K562 (cell line): ENCODE measurements at regions not wholly inside any gene's neighbourhood (a gene's known extent, or its start where the extent isn't known, plus 50 kb on each side); places are given as distances from the start of the nearest gene placed in this dataset.
A peak's percentile ranks its signal among the peaks of the same experiment; 100 is the strongest.

ENCODE experiments used
- ATAC-seq: fragments of 200-7000 bp; cut with Tn5 transposase; 3 replicates; pipeline ENCODE4 v1.9.1; 2020; ENCODE audit warnings: moderate library complexity
- BruUV-seq: library from RNA; stranded (reverse); fragments of 400-500 nt; replicated peaks from 2 replicates; lab custom pipeline; 2021; lab: Mats Ljungman, UMichigan
- CTCF ChIA-PET: fragments of 300-600 bp; formaldehyde crosslinking; extraction: SDS; loops from one replicate; lab custom pipeline; 2021; ENCODE audit warnings: low intra/inter-chr PET ratio; lab: Yijun Ruan, JAX
- POLR2A ChIA-PET: fragments of 300-600, 350-650 bp; sonication (Branson Sonifier 250); formaldehyde crosslinking; extraction: SDS; loops from one replicate; lab custom pipeline; 2021; ENCODE audit warnings: antibody characterized with exemption, inconsistent platforms; lab: Yijun Ruan, JAX
- DNase-seq, 4 experiments: peaks; one replicate each; pipeline versions ENCODE4 v3.0.0 to v3.0.0-alpha.2; 2011 to 2018; ENCODE audit warnings: low spot score in 3 of 4, mixed read lengths in 3 of 4; ENCODE audit errors: extremely low read depth in 1 of 4
- FAIRE-seq: peaks from 2 replicates; lab custom pipeline; 2011; peaks lifted over from hg19 to GRCh38; lab: Jason Lieb, UNC
- H2AFZ ChIP-seq: 2 replicates; pipeline ENCODE4 v1.6.0; 2011; ENCODE audit warnings: low read depth, low read length, control low read depth, inconsistent platforms
- H3K27ac ChIP-seq: fragments of 200-600 bp; 3 replicates; pipeline ENCODE4 v1.8.0; 2011; ENCODE audit warnings: low read depth, mild to moderate bottlenecking, control low read depth, inconsistent platforms, low read length, moderate library complexity, mixed read lengths; ENCODE audit errors: extremely low read depth
- H3K27me3 ChIP-seq, 2 experiments: fragments of 300-600 bp in 1 of 2; 2 replicates in 1 of 2; 3 replicates in 1 of 2; pipeline versions ENCODE4 v1.6.0 to v1.8.0; 2011; ENCODE audit warnings: inconsistent platforms in 2 of 2, low read length in 2 of 2, mild to moderate bottlenecking in 1 of 2, mixed read lengths in 1 of 2, moderate library complexity in 1 of 2; ENCODE audit not compliant: control insufficient read depth in 2 of 2, insufficient read depth in 2 of 2
- H3K36me3 ChIP-seq: fragments of 300-600 bp; 3 replicates; pipeline ENCODE4 v1.8.0; 2011; ENCODE audit warnings: mild to moderate bottlenecking, low read length, inconsistent platforms; ENCODE audit not compliant: control insufficient read depth, insufficient read depth
- H3K4me1 ChIP-seq, 2 experiments: fragments of 200-600 bp in 1 of 2; replicated peaks in 1 of 2; 2 replicates in 1 of 2; 3 replicates in 1 of 2; pipeline versions ENCODE4 v1.5.1 to v1.8.0; 2011; ENCODE audit warnings: inconsistent platforms in 2 of 2, low read length in 2 of 2, mild to moderate bottlenecking in 1 of 2, mixed read lengths in 1 of 2, moderate library complexity in 1 of 2; ENCODE audit not compliant: control insufficient read depth in 2 of 2, insufficient read depth in 2 of 2
- H3K4me2 ChIP-seq: 2 replicates; pipeline ENCODE4 v1.6.1; 2011; ENCODE audit warnings: low read length, control low read depth, inconsistent platforms, mixed read lengths; ENCODE audit not compliant: insufficient read depth
- H3K4me3 ChIP-seq: fragments of 200-600 bp; sonication (generic), shearing (Covaris generic); 2 replicates; pipeline ENCODE4 v1.5.1; 2016; ENCODE audit warnings: control low read depth, inconsistent platforms
- H3K79me2 ChIP-seq: fragments of 200-600 bp; 3 replicates; pipeline ENCODE4 v1.8.0; 2011; ENCODE audit warnings: low read length, inconsistent platforms; ENCODE audit not compliant: control insufficient read depth, insufficient read depth
- H3K9ac ChIP-seq, 2 experiments: 2 replicates each; pipeline versions ENCODE4 v1.6.0 to v1.6.1; 2011; ENCODE audit warnings: low read depth in 2 of 2, low read length in 2 of 2, control low read depth in 1 of 2, inconsistent platforms in 1 of 2, mild to moderate bottlenecking in 1 of 2, mixed read lengths in 1 of 2; ENCODE audit not compliant: insufficient read depth in 1 of 2
- H3K9me1 ChIP-seq: one replicate; pipeline ENCODE4 v1.6.0; 2011; ENCODE audit warnings: inconsistent platforms, mild to moderate bottlenecking, low read length, moderate library complexity; ENCODE audit not compliant: control insufficient read depth, insufficient read depth
- H3K9me3 ChIP-seq: replicated peaks from 2 replicates; pipeline ENCODE4 v1.5.1; 2011; ENCODE audit warnings: low read depth, low read length, inconsistent platforms; ENCODE audit not compliant: control insufficient read depth, insufficient read depth
- H4K20me1 ChIP-seq: replicated peaks from 2 replicates; pipeline ENCODE4 v1.6.1; 2011; ENCODE audit warnings: low read length, inconsistent platforms, mixed read lengths; ENCODE audit not compliant: control insufficient read depth, insufficient read depth
- FOXK1 ChIP-seq: sonication (generic); formaldehyde crosslinking; IDR thresholded peaks from 2 replicates; pipeline ENCODE4 v1.8.0; 2022; ENCODE audit warnings: missing genetic modification reagents, mild to moderate bottlenecking, borderline replicate concordance
- HLTF ChIP-seq: fragments of 450-650 bp; IDR thresholded peaks from 2 replicates; pipeline ENCODE4 v1.6.1; 2016
- WGBS: fragments of 100-300 bp; shearing (Covaris generic); methylation state at CpG from one replicate; pipeline ENCODE4 v1.1.6; 2016; ENCODE audit warnings: low coverage, mixed read lengths; ENCODE audit not compliant: insufficient coverage; ENCODE audit errors: missing lambda C conversion rate; 5-methylcytosine and 5-hydroxymethylcytosine counted together
- in situ Hi-C: fragments of 300-500 bp; cut with MboI; formaldehyde crosslinking; loops from 4 replicates; pipeline ENCODE4 v1.15.0; 2018; ENCODE audit warnings: inconsistent platforms, mixed read lengths
- intact Hi-C: fragments of 100-400 bp; cut with micrococcal nuclease; formaldehyde crosslinking; loops from 2 replicates; pipeline ENCODE4 v1.14.2; 2022
- TF ChIP-seq, protein P1 (sequence below): fragments of 450-650 bp; IDR thresholded peaks from 2 replicates; pipeline ENCODE4 v1.6.1; 2016
- TF ChIP-seq, protein P2 (sequence below): sonication (generic); formaldehyde crosslinking; IDR thresholded peaks from 2 replicates; pipeline ENCODE4 v1.8.0; 2022; ENCODE audit warnings: missing genetic modification reagents, mild to moderate bottlenecking, borderline replicate concordance

DNA sequence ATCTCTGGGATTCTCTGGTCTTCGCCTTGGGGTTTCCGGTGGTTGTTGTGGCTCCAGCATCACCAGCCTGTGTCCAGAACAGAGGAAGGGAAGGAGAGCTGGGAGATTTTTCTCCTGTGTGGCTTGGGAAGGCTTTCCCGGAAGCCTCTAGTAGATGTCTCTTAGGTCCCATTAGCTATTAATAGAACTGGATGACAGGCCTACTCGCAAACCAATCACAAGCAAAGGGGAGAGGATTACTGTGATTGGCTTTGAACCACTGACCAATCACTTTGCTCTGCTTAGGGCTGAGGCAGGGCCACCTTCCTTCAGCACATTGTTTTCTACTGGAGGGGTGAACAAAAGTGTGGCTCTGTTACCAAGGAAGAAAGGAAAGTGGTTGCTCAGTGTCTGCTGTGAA is 203.4 kb upstream of the SULF2 start:
- H3K27ac ChIP-seq, result no peak overlapping the region
- FAIRE-seq, result no peak
- WGBS, result 0% methylated on average over 4 of the region's 4 CpGs
- no TSS peak for BruUV-seq
- POLR2A ChIA-PET, result no interaction called here
- DNase-seq, result no peak
- CTCF ChIA-PET, result no interaction called here
- TF ChIP-seq, protein P1, sequence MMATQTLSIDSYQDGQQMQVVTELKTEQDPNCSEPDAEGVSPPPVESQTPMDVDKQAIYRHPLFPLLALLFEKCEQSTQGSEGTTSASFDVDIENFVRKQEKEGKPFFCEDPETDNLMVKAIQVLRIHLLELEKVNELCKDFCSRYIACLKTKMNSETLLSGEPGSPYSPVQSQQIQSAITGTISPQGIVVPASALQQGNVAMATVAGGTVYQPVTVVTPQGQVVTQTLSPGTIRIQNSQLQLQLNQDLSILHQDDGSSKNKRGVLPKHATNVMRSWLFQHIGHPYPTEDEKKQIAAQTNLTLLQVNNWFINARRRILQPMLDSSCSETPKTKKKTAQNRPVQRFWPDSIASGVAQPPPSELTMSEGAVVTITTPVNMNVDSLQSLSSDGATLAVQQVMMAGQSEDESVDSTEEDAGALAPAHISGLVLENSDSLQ, result 0 out of 2 replicates have a peak, but pooled peaks have one; percentile 20
- TF ChIP-seq, protein P2, sequence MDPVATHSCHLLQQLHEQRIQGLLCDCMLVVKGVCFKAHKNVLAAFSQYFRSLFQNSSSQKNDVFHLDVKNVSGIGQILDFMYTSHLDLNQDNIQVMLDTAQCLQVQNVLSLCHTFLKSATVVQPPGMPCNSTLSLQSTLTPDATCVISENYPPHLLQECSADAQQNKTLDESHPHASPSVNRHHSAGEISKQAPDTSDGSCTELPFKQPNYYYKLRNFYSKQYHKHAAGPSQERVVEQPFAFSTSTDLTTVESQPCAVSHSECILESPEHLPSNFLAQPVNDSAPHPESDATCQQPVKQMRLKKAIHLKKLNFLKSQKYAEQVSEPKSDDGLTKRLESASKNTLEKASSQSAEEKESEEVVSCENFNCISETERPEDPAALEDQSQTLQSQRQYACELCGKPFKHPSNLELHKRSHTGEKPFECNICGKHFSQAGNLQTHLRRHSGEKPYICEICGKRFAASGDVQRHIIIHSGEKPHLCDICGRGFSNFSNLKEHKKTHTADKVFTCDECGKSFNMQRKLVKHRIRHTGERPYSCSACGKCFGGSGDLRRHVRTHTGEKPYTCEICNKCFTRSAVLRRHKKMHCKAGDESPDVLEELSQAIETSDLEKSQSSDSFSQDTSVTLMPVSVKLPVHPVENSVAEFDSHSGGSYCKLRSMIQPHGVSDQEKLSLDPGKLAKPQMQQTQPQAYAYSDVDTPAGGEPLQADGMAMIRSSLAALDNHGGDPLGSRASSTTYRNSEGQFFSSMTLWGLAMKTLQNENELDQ (CRISPR knock-in tag), result no peak
- TF ChIP-seq FOXK1 (CRISPR knock-in tag), result no peak
- TF ChIP-seq HLTF, result no peak
- no peaks in the 10 kb centered on the region; a peak in 1 of 5 replicates for H3K4me1 ChIP-seq
- H3K9me1 ChIP-seq, result no peaks in the 10 kb centered on the region
- H3K9ac ChIP-seq, result no peak overlapping the region
- intact Hi-C loops, result no loop called here
- no peaks in the 10 kb centered on the region for H3K36me3 ChIP-seq
- no peak for ATAC-seq
- no peak overlapping the region for H3K4me2 ChIP-seq
- H3K4me3 ChIP-seq, result no peak overlapping the region
- peaks cover 0 to 7% of the 10 kb centered on the region in 2 experiments; a peak in 1 of 5 replicates for H3K27me3 ChIP-seq
- no peaks in the 10 kb centered on the region for H3K9me3 ChIP-seq
- in situ Hi-C loops, result no loop called here
- H2AFZ ChIP-seq, result no peak overlapping the region
- H3K79me2 ChIP-seq, result no peaks in the 10 kb centered on the region
- H4K20me1 ChIP-seq, result no peaks in the 10 kb centered on the region; the same call in 1 of the 2 replicates
